NCI-H1694 (cell line): ENCODE measurements at regions not wholly inside any gene's neighbourhood (a gene's known extent, or its start where the extent isn't known, plus 50 kb on each side); places are given as distances from the start of the nearest gene placed in this dataset.

Experiments used
- DNase-seq: peaks from one replicate; lab custom pipeline; 2025; lab: John Stamatoyannopoulos, UW

- DNase-seq, result no peak
Observed at GRCh38 chr12:115129727-115130126, 445.8 kb upstream of the TBX3 start.

DNA sequence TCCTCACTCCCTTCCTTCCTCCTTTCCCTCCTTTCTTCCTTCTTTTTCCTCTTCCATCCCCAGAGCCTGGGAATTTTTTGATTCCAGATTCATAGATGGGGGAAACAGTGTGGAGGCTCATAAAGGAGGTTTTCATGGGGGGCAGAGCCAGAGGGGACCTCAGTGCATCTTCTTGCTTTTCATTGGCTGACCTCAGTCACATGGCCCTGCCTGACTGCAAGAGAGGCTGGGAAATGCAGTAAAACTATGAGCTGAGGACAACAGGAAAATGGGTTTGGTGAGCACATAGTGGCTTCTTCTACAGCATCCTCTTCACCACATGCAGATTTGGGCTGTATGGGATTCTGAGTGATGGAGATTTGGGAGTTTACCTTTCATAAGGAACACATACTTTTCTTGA lies 437.1 kb upstream of the TBX3 start:
- DNase-seq, result no peak

DNA sequence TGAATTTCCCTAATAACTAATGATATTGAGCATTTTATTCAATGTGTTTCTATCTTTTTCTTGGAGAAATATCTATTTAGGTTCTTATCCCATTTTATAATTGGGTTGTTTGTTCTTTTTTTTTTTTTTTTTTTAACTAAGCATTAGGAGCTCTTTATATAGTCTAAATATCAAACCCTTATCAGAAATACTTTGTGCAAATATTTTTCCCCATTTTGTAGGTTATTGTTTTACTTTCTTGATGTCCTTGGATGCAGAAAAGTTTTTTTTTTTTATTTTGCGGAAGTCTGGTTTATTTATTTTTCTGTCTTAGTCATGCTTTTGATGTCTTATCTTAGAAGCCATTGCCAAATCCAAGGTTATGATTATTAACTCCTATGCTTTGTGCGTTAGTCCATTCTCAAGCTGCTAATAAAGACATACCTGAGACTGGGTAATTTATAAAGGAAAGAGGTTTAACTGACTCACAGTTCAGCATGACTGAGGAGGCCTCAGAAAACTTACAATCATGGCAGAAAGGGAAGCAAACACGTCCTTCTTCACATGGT lies 434.3 kb upstream of the TBX3 start:
- no peak for DNase-seq

- no peak for DNase-seq
Observed at GRCh38 chr12:115114140-115114539, 430.2 kb upstream of the TBX3 start.

DNA sequence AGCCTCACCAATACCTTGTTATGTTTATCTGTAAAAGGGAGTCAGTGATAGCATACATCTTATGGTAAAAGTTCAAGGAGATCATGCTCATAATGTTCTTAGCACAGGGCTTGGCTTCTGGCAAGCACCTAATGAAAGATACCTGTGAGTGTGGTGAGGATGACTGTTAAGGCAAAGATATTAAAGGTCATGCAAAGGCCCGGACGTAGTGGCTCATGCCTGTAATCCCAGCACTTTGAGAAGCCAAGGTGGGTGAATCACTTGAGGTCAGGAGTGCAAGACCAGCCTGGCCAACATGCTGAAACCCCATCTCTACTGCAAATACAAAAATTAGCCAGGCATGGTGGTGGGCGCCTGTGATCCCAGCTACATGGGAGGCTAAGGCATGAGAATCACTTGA lies 425.9 kb upstream of the TBX3 start:
- DNase-seq, result no peak

DNA sequence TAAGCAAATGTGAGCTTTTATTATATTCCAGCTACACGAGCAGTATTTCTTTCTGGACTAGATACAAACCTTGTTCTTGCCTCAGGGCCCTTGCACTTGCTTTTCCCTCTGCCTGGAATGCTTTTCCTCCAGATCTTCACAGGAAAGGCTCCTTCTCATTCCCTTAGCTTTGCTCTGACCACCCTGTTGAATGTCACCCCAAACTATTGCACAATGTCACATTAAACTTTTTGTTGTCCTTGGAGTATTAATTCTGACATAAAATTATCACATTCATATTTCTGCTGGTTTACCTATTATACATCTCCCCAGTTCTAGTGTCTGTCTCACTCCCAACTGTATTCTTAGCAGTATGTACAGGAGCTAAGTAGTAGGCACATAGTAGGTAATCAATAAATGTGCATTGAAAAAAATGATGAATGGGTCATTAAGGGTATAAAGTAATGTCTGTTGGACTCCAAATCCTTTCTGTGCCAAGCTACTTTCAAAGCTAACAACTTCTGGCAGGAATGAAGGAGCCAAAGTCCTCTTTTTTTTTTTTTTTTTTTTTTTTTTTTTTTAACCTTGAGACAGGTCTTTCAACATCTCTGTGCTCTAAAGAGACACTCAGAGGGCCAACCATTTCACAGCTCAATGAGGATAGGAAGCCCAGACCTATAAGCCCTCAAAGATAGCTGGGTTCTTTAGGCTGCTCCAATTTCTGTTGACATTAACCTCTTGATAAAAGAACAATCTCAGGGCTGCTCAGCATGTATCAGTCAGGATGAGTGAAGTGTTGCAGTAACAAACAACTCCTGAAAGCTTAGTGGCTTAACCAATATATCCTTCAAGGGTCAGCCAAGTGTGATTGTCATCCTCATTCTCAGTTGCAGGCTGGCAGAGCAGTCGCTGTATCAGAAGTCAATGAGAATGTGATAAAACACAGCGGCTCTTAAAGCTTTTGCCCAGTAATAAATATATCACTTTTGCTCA lies 424.4 kb upstream of the TBX3 start:
- no peak for DNase-seq

GRCh38 chr12:115103884-115104883 lies 420.2 kb upstream of the TBX3 start:
- no peak for DNase-seq

- DNase-seq, result no peak
Observed at GRCh38 chr12:115102450-115102849, 418.5 kb upstream of the TBX3 start.

DNA sequence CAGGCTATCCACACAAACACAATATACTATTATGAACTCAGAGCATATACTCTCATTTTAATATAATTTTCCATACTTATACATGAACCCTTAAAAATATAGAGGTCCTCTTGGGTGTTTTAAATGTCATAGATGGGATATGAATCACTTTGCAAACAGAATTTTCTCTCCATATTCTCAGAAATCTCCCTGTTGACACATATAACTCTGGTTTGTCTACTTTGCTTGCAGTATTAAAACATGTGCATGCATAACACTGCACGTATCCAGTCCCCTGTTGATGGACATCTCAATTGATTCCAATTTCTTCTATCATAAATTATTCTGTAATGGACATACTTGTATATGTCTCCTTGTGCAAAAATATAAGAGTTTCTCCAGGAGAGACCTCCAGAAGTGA lies 417.5 kb upstream of the TBX3 start:
- no peak for DNase-seq

DNA sequence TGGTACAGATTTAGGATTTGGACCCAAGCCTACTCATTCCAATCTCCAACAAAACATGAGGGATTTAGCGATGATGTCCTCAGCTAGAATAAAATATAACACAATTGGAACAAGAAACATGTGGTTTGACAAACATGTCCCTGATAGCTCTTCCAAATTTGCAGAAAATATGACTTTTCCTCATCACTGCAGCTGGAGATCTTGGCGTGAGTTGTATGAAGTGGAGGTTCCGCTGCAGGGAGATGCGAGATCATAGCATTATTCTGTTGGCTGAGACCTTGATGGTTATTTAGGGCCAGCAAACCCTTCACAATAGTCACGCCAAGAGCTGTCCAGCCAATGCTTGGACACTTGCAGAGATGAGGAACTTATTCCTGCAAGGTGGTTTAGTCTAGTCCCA lies 413.4 kb upstream of the TBX3 start:
- no peak for DNase-seq

DNA sequence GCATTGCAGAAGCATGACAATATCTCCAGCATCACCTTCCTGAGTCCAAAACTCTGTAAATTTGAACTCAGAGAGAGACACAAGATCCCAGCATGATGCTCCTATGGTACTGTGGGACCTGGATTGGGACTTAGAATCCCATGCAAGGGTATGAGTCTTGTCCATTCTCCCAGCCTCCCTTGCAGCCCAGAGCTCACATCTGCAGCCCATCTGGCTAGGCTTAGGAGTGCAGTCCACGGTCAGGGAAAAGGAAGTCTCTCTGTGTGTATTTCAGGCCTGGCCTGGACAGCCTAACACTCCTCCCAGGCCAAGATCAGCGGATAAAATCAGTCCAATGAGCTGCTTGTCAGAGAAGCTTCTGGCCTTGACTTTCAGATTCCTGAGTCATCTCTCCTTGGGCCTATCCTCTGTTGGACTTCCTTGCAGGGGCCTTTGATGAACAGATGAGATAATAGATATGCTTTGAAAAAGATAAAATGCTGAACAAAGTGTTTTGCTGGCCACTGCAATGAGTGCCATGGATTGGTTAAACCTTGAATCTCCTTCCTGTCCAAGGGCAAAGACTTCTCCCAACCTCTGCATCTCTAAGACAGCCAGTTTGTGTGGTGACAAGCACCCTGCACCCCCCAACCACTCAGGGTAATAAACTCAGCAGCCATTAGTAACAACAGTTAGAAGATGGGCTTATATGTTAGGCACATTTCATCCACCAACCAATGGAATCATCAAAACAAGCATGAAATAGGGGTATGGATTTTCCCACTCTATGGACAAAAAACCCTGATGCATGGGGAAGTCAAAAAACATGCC lies 412.8 kb upstream of the TBX3 start:
- DNase-seq, result no peak

DNA sequence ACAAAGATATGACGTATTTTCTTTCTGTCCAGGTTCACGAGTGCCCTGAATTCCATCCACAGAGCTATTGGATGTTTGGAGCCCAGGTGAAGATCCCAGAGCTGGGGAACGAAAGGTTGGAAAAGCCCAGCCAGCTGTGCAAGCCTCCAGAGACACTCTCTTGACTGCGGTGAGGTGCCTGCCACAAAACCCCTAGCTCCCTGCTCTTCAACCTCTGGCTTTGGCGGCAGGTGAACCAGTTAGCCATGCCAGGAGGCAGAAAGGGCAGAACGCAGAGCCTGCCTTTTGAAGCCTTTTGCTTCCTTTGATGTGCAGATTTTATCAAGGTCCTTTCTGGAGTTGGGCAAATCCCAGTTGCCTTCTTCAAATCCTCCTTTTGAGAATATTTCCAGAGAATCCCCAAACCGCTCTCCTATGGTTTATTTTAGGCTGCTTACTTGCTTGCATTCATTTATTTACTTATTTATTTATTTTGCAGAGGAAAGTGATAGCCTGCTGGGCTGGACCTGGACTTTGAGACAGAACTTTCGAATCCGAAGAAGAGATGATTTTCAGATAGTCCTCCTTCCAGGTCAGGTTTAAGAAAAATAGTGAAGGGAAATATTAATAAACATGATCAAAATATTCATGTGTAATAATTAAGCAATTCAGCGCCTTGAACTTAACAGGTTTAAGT lies 411.2 kb upstream of the TBX3 start:
- DNase-seq, result no peak

GRCh38 chr12:115094163-115094816 lies 410.3 kb upstream of the TBX3 start:
- no peak for DNase-seq

DNA sequence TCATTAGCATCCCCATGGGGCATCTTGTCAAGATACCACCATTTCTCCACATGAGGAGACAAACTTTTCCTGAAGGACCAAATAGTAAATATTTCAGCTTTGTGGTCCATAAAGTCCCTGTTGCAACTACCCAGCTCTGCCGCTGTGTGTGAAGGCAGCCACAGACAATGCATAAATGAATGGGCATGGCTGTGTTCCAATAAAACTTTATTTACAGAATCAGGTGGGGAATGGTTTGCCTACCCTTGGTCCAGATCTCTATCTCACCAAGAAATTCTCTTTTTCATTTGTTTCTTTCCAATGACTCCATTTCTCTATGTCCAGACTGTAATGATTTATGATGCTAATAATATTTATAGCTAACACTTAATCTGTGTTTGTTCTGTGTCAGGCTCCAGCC lies 409.3 kb upstream of the TBX3 start:
- DNase-seq, result no peak

GRCh38 chr12:115090783-115091182 lies 406.8 kb upstream of the TBX3 start:
- DNase-seq, result no peak

- DNase-seq, result no peak
Observed at GRCh38 chr12:115088995-115089841, 405.2 kb upstream of the TBX3 start.

DNA sequence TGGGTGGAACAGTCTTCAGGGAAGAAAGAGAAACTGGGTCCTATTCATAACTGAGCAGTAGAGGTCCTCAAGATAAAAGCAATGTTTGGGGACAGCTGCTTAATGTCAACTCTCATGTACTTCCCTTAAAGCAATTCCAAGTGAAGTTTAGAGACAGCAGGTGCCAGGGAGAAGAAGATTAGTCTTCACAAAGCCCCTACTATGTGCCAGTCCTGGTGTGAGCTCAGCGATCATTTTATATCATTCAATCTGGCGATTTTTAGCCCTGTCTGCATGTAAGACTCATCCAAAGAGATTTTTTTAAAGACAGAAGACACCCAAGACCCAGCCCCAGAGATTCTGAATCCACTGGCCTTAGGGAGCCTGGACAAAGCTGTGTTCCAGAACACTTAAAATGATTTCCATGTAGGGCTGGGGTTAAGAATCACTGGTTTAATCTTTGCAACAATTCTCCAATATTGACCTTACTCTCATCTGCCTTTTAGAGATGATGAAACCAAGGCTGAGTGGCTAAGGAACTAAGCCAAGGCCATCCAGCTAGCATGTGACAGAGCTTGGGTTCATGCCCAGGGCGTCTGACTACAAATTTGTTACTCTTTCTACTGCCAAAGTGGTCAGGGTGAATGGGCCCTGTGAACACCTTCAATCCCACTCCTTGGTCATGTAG lies 404.5 kb upstream of the TBX3 start:
- no peak for DNase-seq

GRCh38 chr12:115085594-115085993 lies 401.6 kb upstream of the TBX3 start:
- no peak for DNase-seq

- no peak for DNase-seq
Observed at GRCh38 chr12:115079760-115080159, 395.8 kb upstream of the TBX3 start.
